IMR-90 (cell line): ENCODE measurements at regions not wholly inside any gene's neighbourhood (a gene's known extent, or its start where the extent isn't known, plus 50 kb on each side); places are given as distances from the start of the nearest gene placed in this dataset.

Experiments used
- ATAC-seq: fragments of 200-7000 bp; cut with Tn5 transposase; 2 replicates; pipeline ENCODE4 v1.9.1; 2020; ENCODE audit warnings: low read depth, mild to moderate bottlenecking, moderate library complexity
- BruUV-seq: library from RNA; stranded (reverse); fragments of 400-500 nt; replicated peaks from 2 replicates; lab custom pipeline; 2021; lab: Mats Ljungman, UMichigan
- CTCF ChIA-PET: fragments of 300-600 bp; formaldehyde crosslinking; extraction: SDS; loops from one replicate; lab custom pipeline; 2021; ENCODE audit warnings: antibody characterized with exemption; lab: Yijun Ruan, JAX
- POLR2A ChIA-PET: fragments of 300-600 bp; sonication (Branson Sonifier 250); formaldehyde crosslinking; loops from one replicate; lab custom pipeline; 2022; ENCODE audit warnings: antibody characterized with exemption; ENCODE audit not compliant: unreplicated experiment; lab: Charles Lee
- DNase-seq: peaks from one replicate; pipeline ENCODE4 v3.0.0; 2013
- H2AFZ ChIP-seq: replicated peaks from 2 replicates; pipeline ENCODE3; 2013; ENCODE audit warnings: low read length, mild to moderate bottlenecking; ENCODE audit not compliant: poor library complexity
- H2AK5ac ChIP-seq: 2 replicates; pipeline ENCODE4 v1.6.1; 2013; ENCODE audit warnings: low read depth, low read length, inconsistent platforms
- H2AK9ac ChIP-seq: replicated peaks from 2 replicates; pipeline ENCODE3; 2013; ENCODE audit warnings: mild to moderate bottlenecking, low read depth, low read length, moderate library complexity; ENCODE audit not compliant: poor library complexity
- H2BK120ac ChIP-seq: 2 replicates; pipeline ENCODE4 v1.6.1; 2013; ENCODE audit warnings: low read depth, low read length, inconsistent platforms
- H2BK15ac ChIP-seq: 3 replicates; pipeline ENCODE4 v1.6.1; 2013; ENCODE audit warnings: low read depth, low read length, inconsistent platforms
- H2BK20ac ChIP-seq: 2 replicates; pipeline ENCODE4 v1.6.1; 2013; ENCODE audit warnings: low read depth, mild to moderate bottlenecking, inconsistent platforms, low read length, moderate library complexity
- H2BK5ac ChIP-seq: 2 replicates; pipeline ENCODE4 v1.6.1; 2013; ENCODE audit warnings: mild to moderate bottlenecking, low read depth, low read length, inconsistent platforms; ENCODE audit not compliant: poor library complexity, severe bottlenecking
- H3K14ac ChIP-seq: replicated peaks from 2 replicates; pipeline ENCODE4 v1.6.1; 2013; ENCODE audit warnings: low read depth, low read length, inconsistent platforms
- H3K18ac ChIP-seq: 2 replicates; pipeline ENCODE4 v1.6.1; 2013; ENCODE audit warnings: low read depth, low read length, control low read depth
- H3K23ac ChIP-seq: 2 replicates; pipeline ENCODE4 v1.6.1; 2013; ENCODE audit warnings: low read depth, low read length, inconsistent platforms
- H3K27ac ChIP-seq: 2 replicates; pipeline ENCODE4 v1.5.1; 2013; ENCODE audit warnings: mild to moderate bottlenecking, control low read depth, low read length; ENCODE audit not compliant: insufficient read depth
- H3K27me3 ChIP-seq: 2 replicates; pipeline ENCODE4 v1.6.1; 2013; ENCODE audit warnings: low read length; ENCODE audit not compliant: control insufficient read depth, insufficient read depth
- H3K36me3 ChIP-seq: 2 replicates; pipeline ENCODE4 v1.6.1; 2013; ENCODE audit warnings: low read length, mixed read lengths; ENCODE audit not compliant: control insufficient read depth, insufficient read depth
- H3K4ac ChIP-seq: 2 replicates; pipeline ENCODE4 v1.6.1; 2013; ENCODE audit warnings: low read depth, low read length, inconsistent platforms
- H3K4me1 ChIP-seq: 2 replicates; pipeline ENCODE4 v1.6.1; 2013; ENCODE audit warnings: low read length, mixed read lengths; ENCODE audit not compliant: control insufficient read depth, insufficient read depth
- H3K4me2 ChIP-seq: 2 replicates; pipeline ENCODE4 v1.6.1; 2013; ENCODE audit warnings: low read depth, mild to moderate bottlenecking, control low read depth, low read length, moderate library complexity
- H3K4me3 ChIP-seq: 2 replicates; pipeline ENCODE4 v1.5.1; 2013; ENCODE audit warnings: low read depth, mild to moderate bottlenecking, control low read depth, low read length, moderate library complexity; ENCODE audit not compliant: insufficient read depth
- H3K56ac ChIP-seq: 2 replicates; pipeline ENCODE4 v1.6.1; 2013; ENCODE audit warnings: low read length, inconsistent platforms; ENCODE audit not compliant: insufficient read depth; ENCODE audit errors: extremely low read depth
- H3K79me1 ChIP-seq, 2 experiments: 2 replicates each; pipeline ENCODE4 v1.6.1; 2013; ENCODE audit warnings: low read length in 2 of 2, inconsistent platforms in 1 of 2, low read depth in 1 of 2
- H3K9ac ChIP-seq: 2 replicates; pipeline ENCODE4 v1.6.1; 2013; ENCODE audit warnings: low read depth, low read length, control low read depth
- H3K9me1 ChIP-seq: 2 replicates; pipeline ENCODE4 v1.6.1; 2013; ENCODE audit warnings: low read length, inconsistent platforms; ENCODE audit not compliant: insufficient read depth
- H3K9me3 ChIP-seq: 2 replicates; pipeline ENCODE4 v1.6.1; 2013; ENCODE audit warnings: low read length; ENCODE audit not compliant: control insufficient read depth, insufficient read depth
- H4K20me1 ChIP-seq: 2 replicates; pipeline ENCODE4 v1.6.1; 2013; ENCODE audit warnings: low read length, inconsistent platforms; ENCODE audit not compliant: insufficient read depth
- H4K5ac ChIP-seq: 2 replicates; pipeline ENCODE4 v1.6.1; 2013; ENCODE audit warnings: mild to moderate bottlenecking, low read depth, low read length, control low read depth
- H4K8ac ChIP-seq, 2 experiments: 2 replicates each; pipeline ENCODE4 v1.6.1; 2013; ENCODE audit warnings: low read depth in 2 of 2, low read length in 2 of 2, control low read depth in 1 of 2, inconsistent platforms in 1 of 2
- H4K91ac ChIP-seq: 2 replicates; pipeline ENCODE4 v1.6.1; 2013; ENCODE audit warnings: low read depth, low read length, inconsistent platforms; ENCODE audit not compliant: insufficient read depth
- BHLHE40 ChIP-seq: fragments of 150-350 bp; IDR thresholded peaks from 2 replicates; pipeline ENCODE4 v1.6.1; 2016; ENCODE audit warnings: mild to moderate bottlenecking, low read depth, low read length
- CEBPB ChIP-seq: IDR thresholded peaks from 2 replicates; pipeline ENCODE4 v1.6.1; 2012; ENCODE audit warnings: low read depth, low read length, improper control_type of control experiment
- CHD1 ChIP-seq: IDR thresholded peaks from 2 replicates; pipeline ENCODE4 v1.6.1; 2012; ENCODE audit warnings: low read depth, low read length, improper control_type of control experiment
- FOS ChIP-seq: fragments of 150-350 bp; IDR thresholded peaks from 2 replicates; pipeline ENCODE4 v1.6.1; 2016; ENCODE audit warnings: low read depth, low read length
- MAFK ChIP-seq: IDR thresholded peaks from 2 replicates; pipeline ENCODE4 v1.6.1; 2012; ENCODE audit warnings: low read depth, low read length, improper control_type of control experiment
- MAZ ChIP-seq: IDR thresholded peaks from 2 replicates; pipeline ENCODE4 v1.6.1; 2012; ENCODE audit warnings: low read depth, mild to moderate bottlenecking, low read length, improper control_type of control experiment, moderate library complexity, borderline replicate concordance
- MXI1 ChIP-seq: IDR thresholded peaks from 2 replicates; pipeline ENCODE4 v1.6.1; 2012; ENCODE audit warnings: low read depth, mild to moderate bottlenecking, low read length, moderate library complexity, borderline replicate concordance
- NFE2L2 ChIP-seq: fragments of 150-350 bp; IDR thresholded peaks from 2 replicates; pipeline ENCODE4 v1.6.1; 2016; ENCODE audit warnings: low read depth, mild to moderate bottlenecking, low read length
- POLR2A ChIP-seq: IDR thresholded peaks from 2 replicates; pipeline ENCODE4 v1.6.1; 2012; ENCODE audit warnings: mild to moderate bottlenecking, low read depth, low read length
- RAD21 ChIP-seq: IDR thresholded peaks from 2 replicates; pipeline ENCODE4 v1.6.1; 2012; ENCODE audit warnings: low read length, improper control_type of control experiment
- RCOR1 ChIP-seq: IDR thresholded peaks from 2 replicates; pipeline ENCODE4 v1.6.1; 2012; ENCODE audit warnings: mild to moderate bottlenecking, low read length, improper control_type of control experiment; ENCODE audit not compliant: insufficient replicate concordance
- RFX5 ChIP-seq: IDR thresholded peaks from 2 replicates; pipeline ENCODE4 v1.8.0; 2012; ENCODE audit warnings: low read depth, mild to moderate bottlenecking, low read length, moderate library complexity
- SMC3 ChIP-seq: fragments of 150-350 bp; IDR thresholded peaks from 2 replicates; pipeline ENCODE4 v1.6.1; 2016; ENCODE audit warnings: low read depth, mild to moderate bottlenecking, antibody characterized with exemption, low read length, moderate library complexity
- WGBS, 2 experiments: methylation state at CpG; one replicate each; pipeline versions ENCODE4 v1.1.5 to v1.1.7; 2013; ENCODE audit warnings: missing lambda C conversion rate in 2 of 2; ENCODE audit not compliant: insufficient read length in 1 of 2; ENCODE audit errors: extremely low coverage in 2 of 2; 5-methylcytosine and 5-hydroxymethylcytosine counted together
- dilution Hi-C: fragments of 300-500 bp; cut with HindIII; formaldehyde crosslinking; loops from one replicate; pipeline ENCODE4 v1.14.3; 2018; ENCODE audit warnings: low sequenced_read_pairs; ENCODE audit not compliant: unreplicated experiment
- in situ Hi-C: fragments of 300-500 bp; cut with MboI; formaldehyde crosslinking; loops from 3 replicates; pipeline ENCODE4 v1.14.3; 2019; ENCODE audit warnings: low sequenced_read_pairs, inconsistent platforms, mixed read lengths
- intact Hi-C: fragments of 100-400 bp; cut with micrococcal nuclease; formaldehyde crosslinking; loops from 2 replicates; pipeline ENCODE4 v1.10.0; 2022
- TF ChIP-seq, protein P1 (sequence below): fragments of 150-350 bp; IDR thresholded peaks from 2 replicates; pipeline ENCODE4 v1.6.1; 2016; ENCODE audit warnings: low read depth, mild to moderate bottlenecking, low read length, moderate library complexity, borderline replicate concordance
- TF ChIP-seq, protein P2 (sequence below): conservative IDR thresholded peaks from 2 replicates; pipeline ENCODE4 v1.5.1; 2012; ENCODE audit warnings: mild to moderate bottlenecking, low read depth, low read length, improper control_type of control experiment
- TF ChIP-seq, protein P3 (sequence below): fragments of 150-350 bp; IDR thresholded peaks from 2 replicates; pipeline ENCODE4 v1.6.1; 2017; ENCODE audit warnings: mild to moderate bottlenecking, antibody characterized with exemption, low read length, low read depth

DNA sequence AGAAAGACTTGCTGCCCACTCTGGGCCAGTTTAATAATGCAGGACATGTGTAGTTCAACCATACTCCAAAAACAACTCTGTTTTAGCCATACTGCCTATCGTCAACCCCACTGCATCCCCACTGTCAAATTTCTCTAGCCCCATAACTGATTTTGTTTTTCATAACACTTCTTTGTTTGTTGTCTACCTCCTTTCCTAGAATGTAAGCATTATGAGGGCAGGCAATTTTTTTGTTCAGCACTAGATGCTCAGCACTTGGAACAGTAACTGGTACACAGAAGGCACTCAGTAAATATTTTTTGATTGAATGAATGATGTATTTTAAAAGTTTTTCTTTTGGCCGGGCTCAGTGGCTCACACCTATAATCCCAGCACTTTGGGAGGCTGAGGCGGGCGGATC lies 183.8 kb upstream of the MKLN1 start:
- Histone ChIP-seq H3K4me2 (no peak overlapping the region), H3K9ac (no peak overlapping the region), H3K27ac (no peak overlapping the region), H3K23ac (no peak overlapping the region), H3K9me1 (no peaks in the 10 kb centered on the region), H2AK9ac (no peak overlapping the region), H3K56ac (no peak overlapping the region), H3K14ac (no peak overlapping the region), H4K20me1 (no peaks in the 10 kb centered on the region), H3K4me1 (no peaks in the 10 kb centered on the region), H3K4me3 (no peak overlapping the region), H3K9me3 (no peaks in the 10 kb centered on the region; the same call in 1 of the 2 replicates), H3K4ac (no peak overlapping the region), H2AK5ac (no peak overlapping the region), H3K79me1 (no peaks in the 10 kb centered on the region), H2BK15ac (no peak overlapping the region), H2BK120ac (no peak overlapping the region), H4K5ac (no peak overlapping the region), H4K91ac (no peak overlapping the region), H3K36me3 (no peaks in the 10 kb centered on the region), H3K18ac (no peak overlapping the region), H2AFZ (no peak overlapping the region), H2BK5ac (no peak overlapping the region), H2BK20ac (no peak overlapping the region), H4K8ac (no peak overlapping the region), H3K27me3 (no peaks in the 10 kb centered on the region)
- no peak for TF ChIP-seq FOS
- TF ChIP-seq RAD21, result no peak
- TF ChIP-seq MAZ, result no peak
- no peak for TF ChIP-seq SMC3
- TF ChIP-seq, protein P1, sequence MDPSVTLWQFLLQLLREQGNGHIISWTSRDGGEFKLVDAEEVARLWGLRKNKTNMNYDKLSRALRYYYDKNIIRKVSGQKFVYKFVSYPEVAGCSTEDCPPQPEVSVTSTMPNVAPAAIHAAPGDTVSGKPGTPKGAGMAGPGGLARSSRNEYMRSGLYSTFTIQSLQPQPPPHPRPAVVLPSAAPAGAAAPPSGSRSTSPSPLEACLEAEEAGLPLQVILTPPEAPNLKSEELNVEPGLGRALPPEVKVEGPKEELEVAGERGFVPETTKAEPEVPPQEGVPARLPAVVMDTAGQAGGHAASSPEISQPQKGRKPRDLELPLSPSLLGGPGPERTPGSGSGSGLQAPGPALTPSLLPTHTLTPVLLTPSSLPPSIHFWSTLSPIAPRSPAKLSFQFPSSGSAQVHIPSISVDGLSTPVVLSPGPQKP, result no peak
- TF ChIP-seq BHLHE40, result no peak
- TF ChIP-seq, protein P2, sequence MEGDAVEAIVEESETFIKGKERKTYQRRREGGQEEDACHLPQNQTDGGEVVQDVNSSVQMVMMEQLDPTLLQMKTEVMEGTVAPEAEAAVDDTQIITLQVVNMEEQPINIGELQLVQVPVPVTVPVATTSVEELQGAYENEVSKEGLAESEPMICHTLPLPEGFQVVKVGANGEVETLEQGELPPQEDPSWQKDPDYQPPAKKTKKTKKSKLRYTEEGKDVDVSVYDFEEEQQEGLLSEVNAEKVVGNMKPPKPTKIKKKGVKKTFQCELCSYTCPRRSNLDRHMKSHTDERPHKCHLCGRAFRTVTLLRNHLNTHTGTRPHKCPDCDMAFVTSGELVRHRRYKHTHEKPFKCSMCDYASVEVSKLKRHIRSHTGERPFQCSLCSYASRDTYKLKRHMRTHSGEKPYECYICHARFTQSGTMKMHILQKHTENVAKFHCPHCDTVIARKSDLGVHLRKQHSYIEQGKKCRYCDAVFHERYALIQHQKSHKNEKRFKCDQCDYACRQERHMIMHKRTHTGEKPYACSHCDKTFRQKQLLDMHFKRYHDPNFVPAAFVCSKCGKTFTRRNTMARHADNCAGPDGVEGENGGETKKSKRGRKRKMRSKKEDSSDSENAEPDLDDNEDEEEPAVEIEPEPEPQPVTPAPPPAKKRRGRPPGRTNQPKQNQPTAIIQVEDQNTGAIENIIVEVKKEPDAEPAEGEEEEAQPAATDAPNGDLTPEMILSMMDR, result no peak
- no peak for TF ChIP-seq RFX5
- no peak for TF ChIP-seq POLR2A
- no peak for TF ChIP-seq CHD1
- no peak for TF ChIP-seq NFE2L2
- TF ChIP-seq CEBPB, result no peak
- no peak for TF ChIP-seq MXI1
- TF ChIP-seq, protein P3, sequence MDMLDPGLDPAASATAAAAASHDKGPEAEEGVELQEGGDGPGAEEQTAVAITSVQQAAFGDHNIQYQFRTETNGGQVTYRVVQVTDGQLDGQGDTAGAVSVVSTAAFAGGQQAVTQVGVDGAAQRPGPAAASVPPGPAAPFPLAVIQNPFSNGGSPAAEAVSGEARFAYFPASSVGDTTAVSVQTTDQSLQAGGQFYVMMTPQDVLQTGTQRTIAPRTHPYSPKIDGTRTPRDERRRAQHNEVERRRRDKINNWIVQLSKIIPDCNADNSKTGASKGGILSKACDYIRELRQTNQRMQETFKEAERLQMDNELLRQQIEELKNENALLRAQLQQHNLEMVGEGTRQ, result no peak
- no peak for TF ChIP-seq RCOR1
- TF ChIP-seq MAFK, result no peak
- DNase-seq (no peak), ATAC-seq (no peak)
- BruUV-seq, result no TSS peak
- in situ Hi-C loops (no loop called here), intact Hi-C loops (no loop called here), dilution Hi-C loops (no loop called here)
- WGBS, 2 experiments, result no CpG with 5 or more reads among the region's 4 CpGs
- ChIA-PET CTCF (no interaction called here), POLR2A (no interaction called here)
